Prostate gland (tissue), 2 donors: ENCODE measurements at regions not wholly inside any gene's neighbourhood (a gene's known extent, or its start where the extent isn't known, plus 50 kb on each side); places are given as distances from the start of the nearest gene placed in this dataset.

Source experiments
- DNase-seq: peaks from one replicate; pipeline ENCODE4 v3.0.0-alpha.2; 2019; ENCODE audit warnings: low spot score
- H3K27ac ChIP-seq, 2 donors: fragments of 200-600 bp; sonication (generic); 2 replicates each; pipeline ENCODE4 v1.5.1; 2017 to 2019
- H3K27me3 ChIP-seq: fragments of 200-600 bp; sonication (generic); replicated peaks from 2 replicates; pipeline ENCODE4 v1.5.1; 2019; ENCODE audit not compliant: insufficient read depth
- H3K36me3 ChIP-seq, 2 donors: fragments of 200-600 bp; sonication (generic); 1 replicate in 1 of 2; 2 replicates in 1 of 2; pipeline versions ENCODE4 v1.5.1 to v1.8.1; 2017 to 2019
- H3K4me1 ChIP-seq: fragments of 200-600 bp; sonication (generic); replicated peaks from 2 replicates; pipeline ENCODE4 v1.5.1; 2019
- H3K4me3 ChIP-seq, 2 donors: fragments of 200-600 bp; sonication (generic); 2 replicates each; pipeline ENCODE4 v1.5.1; 2017 to 2019
- H3K9me3 ChIP-seq: fragments of 200-600 bp; sonication (generic); 2 replicates; pipeline ENCODE4 v1.5.1; 2017
- CTCF ChIP-seq, 4 experiments: fragments of 200-600 bp in 2 of 4; fragments of 450-650 bp in 2 of 4; sonication (generic) in 2 of 4; IDR thresholded peaks; 1 replicate in 3 of 4; 2 replicates in 1 of 4; pipeline ENCODE4 v1.5.1; 2016 to 2019; ENCODE audit warnings: antibody characterized with exemption in 4 of 4, mild to moderate bottlenecking in 2 of 4, moderate library complexity in 2 of 4
- POLR2A ChIP-seq: fragments of 450-650 bp; IDR thresholded peaks from one replicate; pipeline ENCODE4 v1.6.1; 2016; ENCODE audit warnings: antibody characterized with exemption, mild to moderate bottlenecking
- POLR2AphosphoS5 ChIP-seq: sonication (generic); formaldehyde crosslinking; IDR thresholded peaks from one replicate; pipeline ENCODE4 v1.6.1; 2017; ENCODE audit warnings: antibody characterized with exemption
- WGBS: methylation state at CpG from one replicate; pipeline ENCODE4 v1.1.5; 2018; 5-methylcytosine and 5-hydroxymethylcytosine counted together
- intact Hi-C: fragments of 100-400 bp; cut with DNase I; formaldehyde crosslinking; loops from one replicate; pipeline ENCODE4 v1.14.2; 2022

- intact Hi-C loops = no loop called here
- Histone ChIP-seq H3K27ac (no peak overlapping the region), H3K36me3 (no peaks in the 10 kb centered on the region), H3K27me3 (no peaks in the 10 kb centered on the region), H3K4me3 (no peak overlapping the region), H3K9me3 (no peaks in the 10 kb centered on the region), H3K4me1 (no peaks in the 10 kb centered on the region)
- 97% methylated on average over 4 of the region's 4 CpGs for WGBS
- TF ChIP-seq POLR2AphosphoS5 (no peak), POLR2A (no peak), CTCF (IDR thresholded peaks at IDR 0.05) (no peak)
- no peak for DNase-seq
Observed at GRCh38 chr18:78618726-78619125, 360.9 kb upstream of the SALL3 start.

- H3K4me3 ChIP-seq = no peak overlapping the region
- H3K27me3 ChIP-seq = no peaks in the 10 kb centered on the region
- DNase-seq = no peak
- intact Hi-C loops = no loop called here
- H3K9me3 ChIP-seq = no peaks in the 10 kb centered on the region
- no peaks in the 10 kb centered on the region for H3K4me1 ChIP-seq
- 75% methylated on average over 13 of the region's 13 CpGs for WGBS
- H3K36me3 ChIP-seq = no peaks in the 10 kb centered on the region
- H3K27ac ChIP-seq = no peak overlapping the region
- no peak for TF ChIP-seq POLR2AphosphoS5
- no peak for TF ChIP-seq CTCF (IDR thresholded peaks at IDR 0.05)
- TF ChIP-seq POLR2A = no peak
Observed at GRCh38 chr18:78619854-78620253, 359.8 kb upstream of the SALL3 start.

GRCh38 chr18:78620326-78620725 lies 359.3 kb upstream of the SALL3 start:
- no peak for DNase-seq
- TF ChIP-seq POLR2AphosphoS5 = no peak
- no peak for TF ChIP-seq CTCF (IDR thresholded peaks at IDR 0.05)
- TF ChIP-seq POLR2A = no peak
- H3K36me3 ChIP-seq = no peaks in the 10 kb centered on the region
- no peaks in the 10 kb centered on the region for H3K4me1 ChIP-seq
- H3K27ac ChIP-seq = no peak overlapping the region
- no peaks in the 10 kb centered on the region for H3K9me3 ChIP-seq
- intact Hi-C loops = no loop called here
- no peak overlapping the region for H3K4me3 ChIP-seq
- WGBS = 88% methylated on average over 6 of the region's 6 CpGs
- H3K27me3 ChIP-seq = no peaks in the 10 kb centered on the region

GRCh38 chr18:78621141-78621755 lies 358.4 kb upstream of the SALL3 start:
- Histone ChIP-seq H3K36me3 (no peaks in the 10 kb centered on the region), H3K9me3 (no peaks in the 10 kb centered on the region), H3K27me3 (no peaks in the 10 kb centered on the region), H3K4me3 (no peak overlapping the region), H3K4me1 (no peaks in the 10 kb centered on the region), H3K27ac (no peak overlapping the region)
- no peak for TF ChIP-seq POLR2AphosphoS5
- no peak for TF ChIP-seq POLR2A
- TF ChIP-seq CTCF (IDR thresholded peaks at IDR 0.05) = no peak
- intact Hi-C loops = no loop called here
- DNase-seq = no peak
- WGBS = 98% methylated on average over 9 of the region's 9 CpGs

GRCh38 chr18:78622251-78622906 lies 357.2 kb upstream of the SALL3 start:
- Histone ChIP-seq H3K9me3 (no peaks in the 10 kb centered on the region), H3K27me3 (no peaks in the 10 kb centered on the region), H3K4me3 (no peak overlapping the region), H3K36me3 (no peaks in the 10 kb centered on the region), H3K4me1 (no peaks in the 10 kb centered on the region), H3K27ac (no peak overlapping the region)
- TF ChIP-seq POLR2AphosphoS5 (no peak), POLR2A (no peak), CTCF (IDR thresholded peaks at IDR 0.05) (no peak)
- 85% methylated on average over 11 of the region's 11 CpGs for WGBS
- no peak for DNase-seq
- intact Hi-C loops = no loop called here
